GM18517 (cell line): ENCODE measurements at regions not wholly inside any gene's neighbourhood (a gene's known extent, or its start where the extent isn't known, plus 50 kb on each side); places are given as distances from the start of the nearest gene placed in this dataset.
"Not testable (repeated sequence)": the region's sequence is repeated elsewhere in the genome, so short reads cannot be mapped to it uniquely, and the experiment has no call there.

Experiments
- ATAC-seq: cut with Tn5 transposase; IDR thresholded peaks from one replicate; pipeline ENCODE4 v1.9.1; 2021; ENCODE audit warnings: mild to moderate bottlenecking, moderate library complexity; ENCODE audit not compliant: unreplicated experiment

DNA sequence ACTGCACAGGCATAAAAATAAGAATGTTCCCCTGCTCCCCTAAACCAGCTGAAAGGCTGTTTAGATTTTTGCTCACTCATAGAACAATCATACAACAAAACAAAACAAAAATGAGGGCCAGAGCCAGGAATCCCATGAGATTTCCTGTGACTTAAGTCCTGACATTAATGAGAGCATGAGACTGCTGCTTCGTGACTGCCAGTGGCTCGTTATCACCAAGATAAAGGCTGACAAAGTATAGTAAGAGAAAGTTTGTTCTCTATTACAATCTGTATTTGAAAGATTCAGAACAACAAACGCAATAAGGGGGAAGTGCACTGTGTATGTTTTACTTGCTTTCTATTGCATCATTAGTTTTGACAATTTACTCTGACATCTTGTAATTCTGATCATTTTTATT lies 837.1 kb upstream of the C9orf72 start:
- no peak for ATAC-seq

DNA sequence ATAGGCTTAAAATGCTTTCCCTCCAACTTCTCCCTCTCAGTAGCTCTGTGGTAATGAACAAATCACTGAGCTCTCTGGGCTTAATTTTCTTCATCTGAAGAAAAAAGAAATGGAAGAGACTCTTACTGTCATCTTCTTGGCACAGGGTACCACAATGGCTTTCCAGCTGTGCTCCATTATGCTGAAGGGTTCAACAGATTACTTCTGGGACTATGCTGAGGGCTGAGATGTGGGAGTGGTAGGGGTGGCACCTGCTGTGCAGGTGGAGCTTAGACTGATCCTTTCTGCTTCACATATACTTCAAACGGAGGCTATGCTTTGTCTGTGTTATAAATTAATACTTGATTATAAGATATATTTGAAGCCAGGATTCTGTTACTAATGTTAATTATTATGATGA lies 840.2 kb upstream of the C9orf72 start:
- no peak for ATAC-seq

DNA sequence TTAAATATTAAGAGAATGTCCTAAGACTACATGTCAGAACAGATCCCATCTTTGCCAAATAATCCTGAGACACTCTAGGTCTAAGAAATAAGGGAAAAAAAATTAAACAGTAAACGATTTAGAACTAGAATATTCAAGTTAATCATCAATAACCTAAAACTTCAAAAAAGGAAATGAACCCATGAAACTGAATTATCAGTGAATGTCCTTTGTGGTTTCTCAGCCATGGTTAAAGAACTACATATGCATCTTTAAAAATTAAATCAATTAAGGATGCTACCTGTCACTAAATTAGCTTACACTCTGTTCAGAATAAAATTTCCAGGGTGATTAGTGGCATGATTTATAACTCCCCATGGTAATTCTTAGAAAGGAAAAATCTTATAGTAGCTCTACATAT lies 850.0 kb upstream of the C9orf72 start:
- no peak for ATAC-seq

DNA sequence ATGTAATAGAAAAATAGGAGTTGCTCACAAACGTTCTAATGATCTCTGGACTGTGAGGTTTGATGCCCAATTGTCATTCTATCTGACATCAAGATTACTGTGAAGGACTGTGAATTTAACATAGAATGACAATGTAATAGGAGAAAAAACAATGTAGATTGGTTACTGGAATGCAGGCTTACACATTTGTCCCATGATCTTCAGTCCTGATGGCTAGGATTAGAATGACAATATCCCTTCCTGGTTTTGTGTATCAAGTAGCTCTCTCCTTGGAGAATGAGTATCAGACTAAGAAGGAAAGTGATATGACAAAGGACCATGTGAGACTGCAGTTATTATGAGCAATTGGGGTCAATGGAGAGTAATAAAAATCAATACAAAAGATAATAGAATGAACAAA lies 862.2 kb upstream of the C9orf72 start:
- no peak for ATAC-seq

DNA sequence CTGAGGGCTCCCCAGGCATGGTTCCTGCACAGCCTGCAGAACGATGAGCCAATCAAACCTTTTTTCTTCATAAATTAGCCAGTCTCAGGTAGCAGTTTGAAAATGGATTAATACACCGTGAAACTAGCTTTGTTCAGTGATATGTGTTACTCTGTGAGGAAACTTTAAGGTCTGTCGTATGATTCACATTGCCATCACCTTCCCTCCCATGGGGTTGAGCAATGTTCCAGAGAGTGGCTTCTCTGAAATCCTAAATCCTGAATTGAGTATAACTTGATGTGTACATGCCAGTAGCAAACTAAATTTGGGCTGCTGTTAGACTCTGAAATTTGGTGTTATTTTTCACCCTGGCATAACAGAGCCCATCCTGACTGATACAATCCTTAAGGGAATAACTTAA lies 866.4 kb upstream of the C9orf72 start:
- no peak for ATAC-seq

DNA sequence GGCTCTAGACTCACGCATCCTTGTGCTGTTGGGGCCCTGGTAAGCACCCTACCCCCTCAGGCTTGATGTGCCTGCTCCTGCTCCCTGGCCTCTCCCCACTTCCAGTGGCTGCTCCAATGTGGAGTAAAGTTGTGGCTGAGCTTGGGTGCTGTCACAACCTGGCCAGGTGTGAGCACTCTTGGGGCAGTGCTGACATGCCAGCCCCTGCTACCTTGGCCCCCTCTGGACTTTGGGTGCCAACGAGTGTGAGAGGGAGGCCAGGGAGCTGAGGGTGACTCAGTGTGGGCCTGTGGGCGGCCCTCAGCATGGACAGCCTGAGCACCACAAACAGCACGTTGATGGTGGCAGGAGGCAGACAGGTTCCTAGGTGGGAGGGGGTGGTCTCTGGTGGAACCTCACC lies 870.2 kb upstream of the C9orf72 start:
- ATAC-seq = no peak

DNA sequence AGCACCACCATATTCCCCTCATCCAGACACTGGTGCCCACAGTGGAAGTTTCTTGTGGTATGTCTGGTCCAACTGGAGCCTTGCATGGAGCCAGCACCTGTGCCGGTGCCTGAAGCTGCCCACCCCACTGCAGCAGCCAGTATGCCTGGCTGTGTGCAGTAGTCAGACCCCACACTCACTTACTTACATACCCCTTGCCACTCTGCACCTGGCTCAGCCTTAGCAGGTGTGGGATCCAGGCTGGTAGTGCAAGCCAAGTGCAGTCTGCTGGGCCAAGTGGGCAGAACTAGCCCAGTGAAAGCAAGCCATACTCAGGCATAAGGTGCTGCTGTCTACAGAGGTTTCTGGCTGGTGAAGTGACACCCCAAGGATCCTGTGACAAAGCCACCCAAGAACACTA lies 871.4 kb upstream of the C9orf72 start:
- no peak for ATAC-seq

DNA sequence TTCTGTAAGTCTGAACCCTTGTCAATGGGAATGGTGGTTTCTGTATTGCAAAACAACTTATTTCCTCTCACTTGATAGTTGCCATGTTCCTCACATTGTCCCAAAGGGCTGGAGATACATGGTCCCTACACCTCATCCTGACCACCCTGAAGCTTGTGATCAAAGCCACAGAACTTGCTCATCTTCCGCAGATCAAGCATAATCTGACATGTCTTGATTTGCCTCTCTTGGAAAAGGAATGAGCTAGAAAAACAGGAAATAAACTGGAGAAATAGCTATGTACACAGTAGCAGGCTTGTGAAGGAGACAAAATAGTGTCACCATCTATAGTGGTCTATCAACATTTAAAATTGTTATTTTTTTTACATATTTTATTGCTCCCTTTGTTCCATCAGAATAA lies 871.9 kb upstream of the C9orf72 start:
- ATAC-seq = no peak

DNA sequence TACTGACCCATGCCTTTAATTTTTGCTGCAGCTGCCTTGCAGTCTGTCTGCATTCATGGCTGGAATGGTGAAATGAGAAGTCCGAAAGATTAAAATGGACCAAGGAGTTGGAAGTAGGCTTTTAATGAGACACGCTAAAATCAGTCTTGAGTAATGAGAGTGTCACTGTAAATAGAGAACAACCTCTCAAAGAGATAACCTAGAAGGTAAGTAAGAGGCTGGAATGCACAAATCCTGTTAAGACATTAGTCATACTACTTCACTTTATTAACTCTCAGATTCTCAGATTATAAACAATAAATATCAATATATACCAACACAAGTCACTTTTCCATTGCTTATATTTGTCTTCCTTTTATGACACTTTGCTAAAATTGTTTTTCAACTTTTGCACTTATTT lies 880.6 kb upstream of the C9orf72 start:
- ATAC-seq = no peak

DNA sequence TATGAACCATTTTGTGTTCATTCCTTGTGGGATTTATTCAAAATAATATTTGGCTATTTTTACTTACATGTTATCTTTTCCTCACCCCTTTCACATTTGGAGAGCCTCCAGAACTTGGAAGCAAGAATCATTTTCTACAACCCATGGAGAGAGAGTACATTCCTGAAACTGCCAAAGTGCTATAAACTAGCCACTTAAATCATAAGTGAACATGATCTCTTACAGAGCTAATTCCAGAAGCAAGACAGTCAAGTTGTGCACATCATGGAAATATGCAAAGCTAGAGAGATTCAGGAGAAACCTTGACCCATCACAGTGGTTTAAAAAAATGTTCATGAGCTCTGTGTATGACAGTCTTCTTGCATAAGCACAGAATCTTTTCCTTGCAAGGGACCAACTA lies 883.6 kb upstream of the C9orf72 start:
- no peak for ATAC-seq

DNA sequence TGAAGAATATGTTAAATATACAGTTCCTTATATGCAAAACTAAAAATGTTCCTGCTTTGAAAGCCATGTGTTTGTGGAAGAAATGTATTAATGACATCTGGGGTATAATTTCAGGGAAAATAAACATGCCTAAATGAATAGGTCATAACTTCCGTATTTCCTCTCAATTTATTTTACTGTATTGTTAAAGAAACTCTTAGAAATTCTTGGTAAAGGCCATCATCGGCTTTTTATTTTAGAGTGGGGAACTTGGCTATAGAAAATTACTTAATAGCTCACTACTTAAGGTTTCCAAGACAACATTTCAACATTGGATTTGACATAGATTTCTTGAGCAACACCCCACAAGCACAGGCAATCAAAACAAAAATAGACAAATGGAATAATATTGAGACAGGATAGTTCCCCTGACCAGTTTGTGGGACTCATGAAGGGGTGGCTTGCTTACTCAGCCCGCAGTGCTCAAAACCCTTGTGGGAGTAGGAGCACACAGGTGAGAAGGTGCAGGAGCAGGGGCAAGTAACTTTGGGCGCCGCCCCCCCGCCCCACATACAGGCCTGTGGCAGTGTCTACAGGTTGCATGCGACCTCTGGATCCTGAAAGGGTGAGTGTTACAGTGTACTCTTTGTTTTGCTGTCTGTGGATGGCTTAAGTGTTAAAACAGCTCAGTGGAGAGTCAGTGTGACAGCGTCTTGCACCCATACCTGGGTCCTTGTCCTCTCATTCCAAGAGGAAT lies 891.4 kb upstream of the C9orf72 start:
- no peak for ATAC-seq

DNA sequence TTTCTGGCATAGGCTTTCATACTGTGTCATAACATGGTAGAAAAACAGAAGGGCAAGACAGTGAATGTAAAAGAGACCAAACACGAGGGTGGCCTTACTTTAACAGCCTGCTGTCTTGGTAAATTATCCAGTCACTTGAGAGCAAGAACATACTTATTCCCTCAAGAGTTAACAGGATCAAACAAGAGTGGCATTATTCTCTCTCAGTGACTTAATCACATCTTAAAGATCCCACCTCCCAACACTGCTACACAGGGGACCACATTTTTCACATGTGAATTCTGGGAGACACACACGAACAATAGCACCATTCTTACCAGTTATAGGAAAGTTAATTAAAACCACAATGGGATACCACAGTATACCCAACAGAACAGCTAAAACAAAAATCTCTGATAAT lies 898.0 kb upstream of the C9orf72 start:
- no peak for ATAC-seq

DNA sequence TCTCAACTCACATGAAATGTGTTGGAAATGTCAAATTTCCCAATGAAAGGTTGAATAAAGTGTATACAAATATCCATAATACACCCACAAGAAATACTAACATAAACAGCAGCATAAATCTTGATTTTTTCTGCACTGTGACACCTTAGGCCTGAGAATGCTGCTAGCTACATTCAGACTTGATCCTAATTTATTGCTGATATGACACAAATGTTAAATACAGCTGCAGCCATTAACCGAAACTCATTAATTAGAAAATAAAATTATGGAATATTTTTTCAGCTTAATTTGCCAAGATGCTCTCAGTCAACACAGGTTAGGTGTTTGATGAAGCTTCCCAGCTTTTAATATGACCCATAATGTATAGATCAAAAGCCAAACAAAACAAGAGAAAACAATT lies 914.3 kb upstream of the C9orf72 start:
- ATAC-seq = no peak

DNA sequence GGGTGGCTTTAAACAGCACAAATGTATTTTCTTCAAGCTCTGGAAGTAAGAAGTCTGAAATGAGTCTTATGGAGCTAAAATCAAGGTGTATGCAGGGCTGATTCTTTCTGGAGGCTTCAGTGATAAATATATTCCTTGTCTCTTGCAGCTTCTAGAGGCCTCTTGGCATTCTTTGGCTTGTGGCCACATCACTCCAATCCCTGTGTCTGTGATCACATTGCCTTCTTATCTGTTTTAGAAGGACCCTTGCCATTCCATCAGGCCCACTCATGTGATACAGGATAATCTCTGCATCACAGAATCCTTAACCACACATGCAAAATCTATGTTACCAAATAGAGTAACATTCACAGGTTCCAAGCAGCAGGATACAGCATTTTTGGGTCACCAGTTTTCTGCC lies 917.8 kb upstream of the C9orf72 start:
- ATAC-seq = no peak

DNA sequence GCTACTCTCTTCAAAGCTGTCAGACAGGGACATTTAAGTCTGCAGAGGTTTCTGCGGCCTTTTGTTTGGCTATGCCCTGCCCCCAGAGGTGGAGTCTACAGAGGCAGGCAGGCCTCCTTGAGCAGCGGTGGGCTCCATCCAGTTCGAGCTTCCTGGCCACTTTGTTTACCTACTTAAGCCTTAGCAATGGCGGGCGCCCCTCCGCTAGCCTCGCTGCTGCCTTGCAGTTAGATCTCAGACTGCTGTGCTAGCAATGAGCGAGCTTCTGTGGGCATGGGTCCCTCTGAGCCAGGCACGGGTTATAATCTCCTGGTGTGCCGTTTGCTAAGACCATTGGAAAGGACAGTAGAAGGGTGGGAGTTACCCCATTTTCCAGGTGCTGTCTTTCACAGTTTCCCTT lies 924.9 kb upstream of the C9orf72 start:
- ATAC-seq = not testable (repeated sequence)

DNA sequence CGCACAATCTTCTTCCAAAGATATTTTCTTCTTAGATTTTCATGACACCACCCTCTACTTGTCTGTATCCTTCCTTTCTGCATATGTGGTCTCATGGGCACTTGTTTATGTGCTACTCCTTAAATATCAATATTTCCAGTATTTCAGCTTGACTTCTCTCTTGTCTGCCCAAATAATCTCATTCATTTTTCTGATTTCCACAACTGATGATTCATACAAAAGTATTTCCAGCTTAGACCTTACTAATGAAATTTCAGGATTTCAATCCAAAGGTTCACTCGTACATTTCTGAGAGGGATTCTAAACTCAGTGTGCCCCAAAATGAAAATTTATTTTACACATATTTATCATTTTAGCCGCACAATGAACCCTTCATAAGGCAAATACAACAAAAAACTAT lies 928.9 kb upstream of the C9orf72 start:
- ATAC-seq = no peak

DNA sequence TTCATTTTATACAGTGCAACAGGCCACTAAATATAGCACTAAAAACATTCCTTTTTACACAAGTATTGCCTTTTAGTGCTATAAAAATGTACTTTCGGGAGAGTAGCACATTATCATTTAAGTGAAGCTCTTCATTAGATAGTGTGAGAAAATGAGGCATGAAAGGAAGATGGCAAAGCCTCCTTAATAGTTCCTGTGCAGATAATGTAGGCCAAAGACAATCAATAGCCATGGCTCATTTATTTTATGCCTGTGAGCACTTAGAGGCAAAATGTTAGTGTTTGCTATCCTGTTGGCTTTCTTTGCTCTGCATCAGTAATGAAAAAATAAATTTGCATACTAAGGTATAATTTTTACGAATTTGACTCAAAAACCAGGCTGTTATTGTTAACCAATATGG lies 929.5 kb upstream of the C9orf72 start:
- ATAC-seq = no peak

DNA sequence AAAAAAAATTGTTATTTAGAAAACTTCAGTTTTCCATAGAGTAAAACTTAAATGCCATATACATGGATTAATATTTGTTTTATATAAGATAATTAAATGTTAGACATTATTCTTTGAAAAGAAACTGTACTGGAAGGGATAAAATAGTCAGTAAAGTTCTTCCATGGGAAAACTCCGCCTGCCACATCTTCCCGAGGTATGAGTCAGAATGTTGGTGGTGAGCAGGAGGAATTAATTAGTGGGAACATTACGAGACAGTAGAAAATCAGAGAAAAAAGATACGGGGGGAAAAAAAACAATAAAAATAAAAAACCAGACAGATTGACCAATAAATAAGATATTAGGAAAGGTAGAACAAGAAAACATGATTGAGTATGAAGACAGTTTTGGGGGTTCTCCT lies 930.3 kb upstream of the C9orf72 start:
- ATAC-seq = no peak

DNA sequence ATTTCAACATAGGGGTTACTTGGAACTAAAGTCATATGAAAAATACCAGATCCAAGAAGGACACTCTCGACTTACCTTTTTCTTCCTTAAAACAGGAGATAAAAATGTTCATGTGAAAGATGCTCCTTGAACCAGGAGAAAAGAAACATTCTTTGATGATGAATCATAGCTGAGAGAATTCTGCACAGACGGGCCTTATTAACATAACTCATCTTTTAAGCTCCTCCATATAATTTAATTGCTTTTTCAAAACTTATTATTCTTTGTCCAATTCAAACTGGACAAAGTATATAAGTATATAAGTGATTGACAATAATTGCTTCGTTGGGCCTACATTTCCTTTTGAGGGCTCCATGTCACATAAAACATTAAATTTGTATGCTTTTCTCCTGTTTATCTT lies 945.2 kb upstream of the C9orf72 start:
- ATAC-seq = no peak

DNA sequence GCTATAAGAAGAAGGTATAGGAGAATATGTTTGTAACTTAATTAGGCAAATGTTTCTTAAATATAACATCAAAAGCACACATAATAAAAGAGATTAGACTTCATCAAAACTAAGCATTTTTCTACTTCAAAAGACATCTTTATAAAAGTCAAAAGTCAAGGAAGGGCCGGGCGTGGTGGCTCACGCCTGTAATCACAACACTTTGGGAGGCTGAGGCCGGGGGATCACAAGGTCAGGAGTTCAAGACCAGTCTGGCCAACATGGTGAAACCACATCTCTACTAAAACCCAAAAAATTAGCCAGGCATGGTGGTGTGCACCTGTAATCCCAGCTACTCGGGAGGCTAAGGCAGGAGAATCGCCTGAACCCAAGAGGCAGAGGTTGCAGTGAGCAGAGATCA lies 951.0 kb upstream of the C9orf72 start:
- not testable (repeated sequence) for ATAC-seq

DNA sequence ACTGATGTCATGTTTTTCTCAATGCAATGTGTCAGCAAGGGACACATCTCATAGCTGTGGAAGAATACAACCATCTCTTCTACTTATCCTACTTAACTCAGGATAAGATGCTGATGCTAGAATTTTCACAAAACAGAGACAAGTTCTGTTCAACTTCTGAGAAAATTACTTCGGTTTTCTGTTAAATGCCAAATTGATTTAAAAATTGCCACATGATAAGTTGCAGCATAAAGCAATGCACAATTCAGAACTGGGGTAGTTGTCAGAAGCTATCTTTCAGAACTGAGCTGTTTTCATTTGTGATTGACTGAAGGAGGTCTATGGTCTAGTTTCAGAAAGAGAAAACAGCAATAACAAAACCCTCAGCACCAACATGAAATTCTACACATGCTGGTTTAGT lies 954.8 kb upstream of the C9orf72 start:
- ATAC-seq = no peak

DNA sequence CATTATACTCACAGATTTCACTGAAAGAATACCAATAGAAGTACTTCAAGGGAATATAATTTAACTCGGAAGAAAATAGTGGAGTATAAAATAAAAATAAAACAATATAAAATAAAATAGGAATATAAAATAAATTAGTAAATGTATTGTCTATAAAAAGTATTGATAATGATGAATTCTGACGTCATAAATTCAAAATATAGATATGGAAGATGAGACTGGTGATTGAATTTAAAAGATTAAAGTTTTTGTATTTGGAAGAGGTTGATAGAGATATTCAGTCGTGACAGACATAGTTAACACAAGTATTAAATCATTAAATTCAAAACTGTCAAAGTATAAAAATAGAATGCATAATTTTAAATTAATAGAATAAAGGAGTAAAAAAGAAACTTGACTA lies 964.9 kb upstream of the C9orf72 start:
- ATAC-seq = no peak

DNA sequence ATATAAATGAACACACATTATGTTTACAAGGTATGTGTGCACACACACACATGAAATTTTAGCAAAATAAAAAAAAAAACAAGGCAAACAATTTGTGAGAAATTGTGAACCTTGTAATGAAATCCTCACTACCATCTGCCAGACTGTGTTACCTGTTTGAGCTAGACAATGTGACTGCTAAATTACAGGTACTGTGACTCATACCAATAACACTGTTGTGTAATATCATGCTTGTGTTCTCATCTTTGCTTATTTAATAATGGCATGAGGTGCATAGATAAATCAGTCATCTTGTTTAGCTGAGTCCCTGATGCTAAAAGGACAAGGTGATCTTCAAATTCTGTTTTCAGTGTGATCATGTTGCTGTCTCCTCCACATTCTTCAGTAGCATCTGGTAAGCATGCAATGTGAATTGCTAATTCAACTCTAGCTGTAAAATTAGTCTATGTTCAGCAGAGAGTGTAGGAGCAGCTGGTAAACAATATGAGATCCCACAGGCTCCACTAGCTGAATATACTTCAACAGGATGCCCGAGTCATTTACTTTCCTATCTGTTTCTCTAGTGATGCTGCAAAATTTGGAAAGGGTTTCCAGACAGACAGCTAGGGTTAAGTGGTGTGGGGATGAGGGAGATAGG lies 966.3 kb upstream of the C9orf72 start:
- no peak for ATAC-seq
